Mesenchymal stem cell (in vitro differentiated cells and primary cell): ENCODE measurements at regions not wholly inside any gene's neighbourhood (a gene's known extent, or its start where the extent isn't known, plus 50 kb on each side); places are given as distances from the start of the nearest gene placed in this dataset.

Source experiments
- DNase-seq: peaks from one replicate; pipeline ENCODE4 v3.0.0-alpha.2; 2013
- H2AFZ ChIP-seq: one replicate; pipeline ENCODE4 v1.6.1; 2013; ENCODE audit warnings: low read depth, mild to moderate bottlenecking, control low read depth, inconsistent platforms, low read length, moderate library complexity
- H2AK5ac ChIP-seq: 2 replicates; pipeline ENCODE4 v1.6.1; 2013; ENCODE audit warnings: low read length, moderate library complexity, mild to moderate bottlenecking, inconsistent platforms; ENCODE audit not compliant: severe bottlenecking
- H2BK120ac ChIP-seq: one replicate; pipeline ENCODE4 v1.6.1; 2013; ENCODE audit warnings: low read depth, mild to moderate bottlenecking, inconsistent platforms, low read length, moderate library complexity
- H2BK12ac ChIP-seq, 2 experiments: one replicate each; pipeline ENCODE4 v1.6.1; 2013; ENCODE audit warnings: inconsistent platforms in 2 of 2, low read length in 2 of 2, mild to moderate bottlenecking in 2 of 2, moderate library complexity in 2 of 2, control low read depth in 1 of 2
- H2BK15ac ChIP-seq: one replicate; pipeline ENCODE4 v1.6.1; 2013; ENCODE audit warnings: mild to moderate bottlenecking, low read depth, inconsistent platforms; ENCODE audit not compliant: poor library complexity, severe bottlenecking
- H2BK5ac ChIP-seq: 2 replicates; pipeline ENCODE4 v1.6.1; 2013; ENCODE audit warnings: low read depth, mild to moderate bottlenecking, low read length, control low read depth, inconsistent platforms; ENCODE audit not compliant: poor library complexity, severe bottlenecking
- H3K14ac ChIP-seq, 2 experiments: one replicate each; pipeline ENCODE4 v1.6.1; 2013; ENCODE audit warnings: inconsistent platforms in 2 of 2, low read length in 2 of 2, control low read depth in 1 of 2, mild to moderate bottlenecking in 1 of 2, moderate library complexity in 1 of 2
- H3K18ac ChIP-seq, 2 experiments: one replicate each; pipeline ENCODE4 v1.6.1; 2013; ENCODE audit warnings: inconsistent platforms in 2 of 2, low read length in 2 of 2, control low read depth in 1 of 2, low read depth in 1 of 2, mild to moderate bottlenecking in 1 of 2
- H3K23ac ChIP-seq, 2 experiments: one replicate each; pipeline ENCODE4 v1.6.1; 2013; ENCODE audit warnings: inconsistent platforms in 2 of 2, low read length in 2 of 2, mild to moderate bottlenecking in 2 of 2, moderate library complexity in 2 of 2, control low read depth in 1 of 2
- H3K27ac ChIP-seq: 2 replicates; pipeline ENCODE4 v1.5.1; 2013; ENCODE audit warnings: mild to moderate bottlenecking, moderate library complexity, low read length, control low read depth, inconsistent platforms; ENCODE audit not compliant: poor library complexity, severe bottlenecking
- H3K27me3 ChIP-seq, 2 experiments: 2 replicates each; pipeline versions ENCODE4 v1.6.1 to v1.7.0; 2013; ENCODE audit warnings: low read length in 2 of 2, mild to moderate bottlenecking in 2 of 2, moderate library complexity in 2 of 2, control low read depth in 1 of 2, inconsistent platforms in 1 of 2; ENCODE audit not compliant: control insufficient read depth in 1 of 2, insufficient read depth in 1 of 2
- H3K36me3 ChIP-seq, 2 experiments: 2 replicates each; pipeline versions ENCODE4 v1.6.1 to v1.7.0; 2013; ENCODE audit warnings: low read length in 2 of 2, control low read depth in 1 of 2, inconsistent platforms in 1 of 2, low read depth in 1 of 2, mild to moderate bottlenecking in 1 of 2; ENCODE audit not compliant: insufficient read depth in 2 of 2, control insufficient read depth in 1 of 2
- H3K4ac ChIP-seq, 2 experiments: one replicate each; pipeline ENCODE4 v1.6.1; 2013; ENCODE audit warnings: inconsistent platforms in 2 of 2, low read length in 2 of 2, mild to moderate bottlenecking in 2 of 2, moderate library complexity in 2 of 2, control low read depth in 1 of 2, low read depth in 1 of 2
- H3K4me1 ChIP-seq: 2 replicates; pipeline ENCODE4 v1.6.1; 2013; ENCODE audit warnings: low read depth, low read length, control low read depth; ENCODE audit not compliant: control insufficient read depth, insufficient read depth
- H3K4me2 ChIP-seq: 2 replicates; pipeline ENCODE4 v1.6.1; 2013; ENCODE audit warnings: low read length, mild to moderate bottlenecking, inconsistent platforms; ENCODE audit not compliant: poor library complexity, severe bottlenecking
- H3K4me3 ChIP-seq, 2 experiments: 2 replicates each; pipeline versions ENCODE4 v1.5.1 to v1.7.0; 2013; ENCODE audit warnings: low read length in 2 of 2, mild to moderate bottlenecking in 2 of 2, control low read depth in 1 of 2, low read depth in 1 of 2; ENCODE audit not compliant: insufficient read depth in 1 of 2
- H3K79me1 ChIP-seq: replicated peaks from 2 replicates; pipeline ENCODE4 v1.6.1; 2013; ENCODE audit warnings: mild to moderate bottlenecking, control low read depth, low read length, inconsistent platforms; ENCODE audit not compliant: poor library complexity, severe bottlenecking
- H3K9ac ChIP-seq: 2 replicates; pipeline ENCODE4 v1.7.0; 2013; ENCODE audit warnings: mild to moderate bottlenecking, low read length, moderate library complexity
- H3K9me3 ChIP-seq: 2 replicates; pipeline ENCODE4 v1.7.0; 2013; ENCODE audit warnings: mild to moderate bottlenecking, low read length; ENCODE audit not compliant: control insufficient read depth
- H4K8ac ChIP-seq: one replicate; pipeline ENCODE4 v1.6.1; 2013; ENCODE audit warnings: inconsistent platforms, mild to moderate bottlenecking, low read length, moderate library complexity
- H4K91ac ChIP-seq: one replicate; pipeline ENCODE4 v1.6.1; 2013; ENCODE audit warnings: mild to moderate bottlenecking, low read length, inconsistent platforms
- WGBS: methylation state at CpG from one replicate; pipeline ENCODE4 v1.1.7; 2013; ENCODE audit warnings: mixed read lengths; 5-methylcytosine and 5-hydroxymethylcytosine counted together

DNA sequence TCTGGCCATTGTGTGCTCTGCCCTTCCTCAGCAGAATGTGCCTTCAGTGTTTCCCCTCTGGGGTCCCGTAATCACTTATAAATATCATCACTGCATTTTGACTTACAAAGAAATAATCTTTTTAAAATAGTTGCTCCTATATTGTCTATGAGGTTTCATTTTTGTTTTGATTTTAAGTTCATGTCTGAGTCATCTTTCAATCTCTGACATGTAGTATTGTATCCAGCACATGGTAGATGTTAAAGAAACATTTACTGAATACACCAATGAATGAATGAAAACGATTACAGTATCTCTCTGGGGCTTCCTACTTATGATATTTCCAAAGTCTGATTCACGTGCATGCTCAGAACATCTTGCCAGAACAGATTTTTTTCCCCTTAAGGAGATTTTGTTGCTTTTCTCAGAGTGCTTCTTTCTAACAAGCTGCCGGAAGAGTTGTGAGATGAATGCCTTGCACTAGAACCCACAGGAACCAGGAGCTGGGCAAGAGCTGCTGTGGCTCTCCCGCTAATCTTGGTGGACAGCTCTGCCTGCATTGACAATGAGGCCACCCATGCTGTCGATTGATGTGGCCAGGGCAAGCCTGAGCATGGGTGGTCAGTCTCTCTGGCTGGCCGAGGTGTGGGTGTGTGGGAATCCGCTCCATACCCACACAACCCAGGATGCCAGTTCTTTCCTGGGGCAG is 199.4 kb downstream of the CYRIA start:
- no peak overlapping the region for H2BK15ac ChIP-seq
- H3K18ac ChIP-seq: no peak overlapping the region
- H2BK12ac ChIP-seq: no peak overlapping the region
- no peaks in the 10 kb centered on the region for H3K36me3 ChIP-seq
- H3K4me3 ChIP-seq: no peak overlapping the region
- no peaks in the 10 kb centered on the region for H3K9me3 ChIP-seq
- H2BK120ac ChIP-seq: no peak overlapping the region
- H3K27ac ChIP-seq: no peak overlapping the region
- H3K9ac ChIP-seq: no peak overlapping the region
- H2BK5ac ChIP-seq: no peak overlapping the region
- no peak overlapping the region for H3K14ac ChIP-seq
- H4K8ac ChIP-seq: no peak overlapping the region
- no peak for DNase-seq
- H4K91ac ChIP-seq: no peak overlapping the region
- H2AFZ ChIP-seq: no peak overlapping the region
- H3K79me1 ChIP-seq: no peaks in the 10 kb centered on the region
- 76% methylated on average over 7 of the region's 8 CpGs for WGBS
- H2AK5ac ChIP-seq: no peak overlapping the region
- no peak overlapping the region for H3K23ac ChIP-seq
- no peak overlapping the region for H3K4ac ChIP-seq
- no peaks in the 10 kb centered on the region for H3K4me1 ChIP-seq
- peaks cover 0 to under 1% of the 10 kb centered on the region in 2 experiments for H3K27me3 ChIP-seq
- H3K4me2 ChIP-seq: no peak overlapping the region

DNA sequence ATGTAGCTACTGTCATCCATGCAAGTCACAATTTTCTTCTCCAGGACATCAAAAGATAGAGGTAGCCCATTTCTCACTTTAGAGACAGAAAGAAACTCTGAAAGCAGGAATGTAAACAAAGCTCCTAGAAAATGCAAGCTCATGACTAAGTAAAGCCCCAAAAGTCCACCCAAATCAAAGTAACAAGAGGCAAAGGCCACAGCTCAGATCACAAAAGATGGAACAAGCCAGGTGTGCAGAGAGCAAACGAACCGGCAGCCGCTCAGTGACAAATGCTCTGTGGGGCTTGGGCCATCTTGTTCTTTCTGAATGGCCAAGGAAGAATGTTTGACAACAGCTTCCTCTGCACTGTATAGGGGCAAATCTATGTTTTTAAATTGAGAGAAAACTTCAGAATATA is 201.0 kb downstream of the CYRIA start:
- Histone ChIP-seq H2BK15ac (no peak overlapping the region), H3K18ac (no peak overlapping the region), H3K79me1 (no peaks in the 10 kb centered on the region), H3K4me1 (no peaks in the 10 kb centered on the region), H3K14ac (no peak overlapping the region), H4K8ac (no peak overlapping the region), H2BK12ac (no peak overlapping the region), H3K4me2 (no peak overlapping the region), H3K4ac (no peak overlapping the region), H3K9ac (no peak overlapping the region), H3K9me3 (no peaks in the 10 kb centered on the region), H4K91ac (no peak overlapping the region), H3K27ac (no peak overlapping the region), H2BK120ac (no peak overlapping the region), H3K23ac (no peak overlapping the region), H2AK5ac (no peak overlapping the region), H3K36me3 (no peaks in the 10 kb centered on the region), H3K27me3 (no peaks in the 10 kb centered on the region), H2AFZ (no peak overlapping the region), H2BK5ac (no peak overlapping the region), H3K4me3 (no peak overlapping the region)
- no peak for DNase-seq
- 90% methylated on average over 3 of the region's 3 CpGs for WGBS

DNA sequence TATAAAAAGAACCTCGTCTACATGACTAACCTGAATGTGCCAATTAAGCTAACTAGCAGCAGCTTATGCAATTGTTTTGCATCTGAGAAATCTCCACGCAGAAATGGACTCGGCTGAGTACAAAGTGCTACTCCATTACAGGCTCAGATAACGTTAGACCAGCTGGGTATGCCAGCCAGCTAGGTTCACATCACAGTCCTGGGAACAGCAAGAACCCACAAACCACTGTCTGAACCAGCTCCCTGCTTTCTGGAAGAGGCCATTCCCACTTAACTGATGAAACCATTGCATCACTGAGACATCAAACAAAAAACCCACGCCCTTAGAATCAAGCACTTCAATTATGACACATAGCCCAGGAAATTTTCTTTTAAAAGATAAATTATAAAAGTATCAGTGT is 202.7 kb downstream of the CYRIA start:
- no peak overlapping the region for H2BK15ac ChIP-seq
- no peak overlapping the region for H3K14ac ChIP-seq
- no peaks in the 10 kb centered on the region for H3K4me1 ChIP-seq
- H2AFZ ChIP-seq: no peak overlapping the region
- no peaks in the 10 kb centered on the region for H3K36me3 ChIP-seq
- H2AK5ac ChIP-seq: no peak overlapping the region
- no peak overlapping the region for H3K27ac ChIP-seq
- no peak overlapping the region for H3K4me3 ChIP-seq
- no peak overlapping the region for H4K91ac ChIP-seq
- whole genome bisulfite sequencing: 70% methylated on average over 4 of the region's 5 CpGs
- no peak overlapping the region for H2BK12ac ChIP-seq
- no peak overlapping the region for H2BK120ac ChIP-seq
- no peak overlapping the region for H3K9ac ChIP-seq
- no peak overlapping the region for H3K4ac ChIP-seq
- H2BK5ac ChIP-seq: no peak overlapping the region
- H3K27me3 ChIP-seq: no peaks in the 10 kb centered on the region
- H3K18ac ChIP-seq: no peak overlapping the region
- H3K23ac ChIP-seq: no peak overlapping the region
- H3K9me3 ChIP-seq: no peaks in the 10 kb centered on the region
- no peak overlapping the region for H3K4me2 ChIP-seq
- H4K8ac ChIP-seq: no peak overlapping the region
- no peaks in the 10 kb centered on the region for H3K79me1 ChIP-seq
- DNase-seq: no peak

DNA sequence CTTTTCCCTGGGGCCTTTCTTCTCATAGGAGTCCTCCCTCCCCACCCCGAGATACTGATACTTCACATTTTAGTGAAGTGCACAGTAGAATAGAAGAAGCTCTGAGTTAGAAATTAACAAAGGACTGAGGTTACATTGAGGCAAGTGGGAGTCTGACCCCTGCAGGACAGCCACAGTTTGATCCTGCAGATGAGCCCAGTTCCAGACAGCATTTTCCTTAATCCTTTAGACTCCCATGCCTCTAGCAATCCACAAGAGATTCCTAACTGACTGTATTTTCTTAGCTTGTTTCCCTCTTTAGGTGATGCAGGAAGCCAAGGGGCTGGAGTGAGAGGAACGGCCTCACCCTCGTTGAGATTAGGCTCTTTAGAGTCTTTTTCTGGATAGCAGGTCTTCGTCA is 204.0 kb downstream of the CYRIA start:
- no peak overlapping the region for H3K4me2 ChIP-seq
- 70% methylated on average over 2 of the region's 4 CpGs for whole genome bisulfite sequencing
- no peak overlapping the region for H3K27ac ChIP-seq
- H3K36me3 ChIP-seq: no peaks in the 10 kb centered on the region
- no peak overlapping the region for H3K23ac ChIP-seq
- no peak overlapping the region for H2AFZ ChIP-seq
- H4K91ac ChIP-seq: no peak overlapping the region
- H3K14ac ChIP-seq: no peak overlapping the region
- DNase-seq: no peak
- no peak overlapping the region for H2BK5ac ChIP-seq
- H3K18ac ChIP-seq: no peak overlapping the region
- no peaks in the 10 kb centered on the region for H3K4me1 ChIP-seq
- no peak overlapping the region for H2AK5ac ChIP-seq
- H3K4me3 ChIP-seq: no peak overlapping the region
- no peaks in the 10 kb centered on the region for H3K79me1 ChIP-seq
- H3K27me3 ChIP-seq: no peaks in the 10 kb centered on the region
- H3K4ac ChIP-seq: no peak overlapping the region
- H3K9me3 ChIP-seq: no peaks in the 10 kb centered on the region
- no peak overlapping the region for H4K8ac ChIP-seq
- H3K9ac ChIP-seq: no peak overlapping the region
- H2BK15ac ChIP-seq: no peak overlapping the region
- no peak overlapping the region for H2BK120ac ChIP-seq
- H2BK12ac ChIP-seq: no peak overlapping the region
